ENCODE measurements at regions not wholly inside any gene's neighbourhood (a gene's known extent, or its start where the extent isn't known, plus 50 kb on each side); places are given as distances from the start of the nearest gene placed in this dataset.

DNA sequence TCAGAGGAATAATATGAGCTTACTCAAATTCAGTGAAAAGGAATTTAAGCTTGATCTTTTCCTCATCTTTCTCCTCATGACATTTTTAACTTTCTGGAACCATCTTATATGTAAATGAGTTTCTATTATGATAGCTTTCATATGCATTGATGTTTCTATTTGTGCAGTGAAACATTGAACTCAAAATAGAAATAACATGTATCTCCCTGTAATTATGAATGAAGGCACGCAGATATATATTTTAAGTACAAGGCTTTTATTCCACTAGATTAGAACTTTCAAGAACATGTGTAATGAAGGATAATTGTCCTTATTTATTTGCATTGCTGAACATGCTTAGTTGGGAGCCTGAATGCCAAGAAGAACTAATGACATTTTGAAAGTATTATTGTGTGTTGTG is 1391.7 kb upstream of the MIR17HG start (continued):
- TF ChIP-seq, protein P1, sequence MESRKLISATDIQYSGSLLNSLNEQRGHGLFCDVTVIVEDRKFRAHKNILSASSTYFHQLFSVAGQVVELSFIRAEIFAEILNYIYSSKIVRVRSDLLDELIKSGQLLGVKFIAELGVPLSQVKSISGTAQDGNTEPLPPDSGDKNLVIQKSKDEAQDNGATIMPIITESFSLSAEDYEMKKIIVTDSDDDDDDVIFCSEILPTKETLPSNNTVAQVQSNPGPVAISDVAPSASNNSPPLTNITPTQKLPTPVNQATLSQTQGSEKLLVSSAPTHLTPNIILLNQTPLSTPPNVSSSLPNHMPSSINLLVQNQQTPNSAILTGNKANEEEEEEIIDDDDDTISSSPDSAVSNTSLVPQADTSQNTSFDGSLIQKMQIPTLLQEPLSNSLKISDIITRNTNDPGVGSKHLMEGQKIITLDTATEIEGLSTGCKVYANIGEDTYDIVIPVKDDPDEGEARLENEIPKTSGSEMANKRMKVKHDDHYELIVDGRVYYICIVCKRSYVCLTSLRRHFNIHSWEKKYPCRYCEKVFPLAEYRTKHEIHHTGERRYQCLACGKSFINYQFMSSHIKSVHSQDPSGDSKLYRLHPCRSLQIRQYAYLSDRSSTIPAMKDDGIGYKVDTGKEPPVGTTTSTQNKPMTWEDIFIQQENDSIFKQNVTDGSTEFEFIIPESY (IDR thresholded peaks at IDR 0.05; ENCODE audit: extremely low read depth, insufficient replicate concordance, low read length) = no peak
- no peak for TF ChIP-seq REST (IDR thresholded peaks at IDR 0.05; ENCODE audit: low read depth)

GRCh38 chr13:89959074-89959473 is 1388.4 kb upstream of the MIR17HG start:
- no peak overlapping the region for H2AFZ ChIP-seq (ENCODE audit: low read depth, low read length, poor library complexity, severe bottlenecking)
- no peak overlapping the region for H3K27ac ChIP-seq (ENCODE audit: low read depth, low read length)
- BruUV-seq (replicated peaks) = no TSS peak
- no peak overlapping the region for H3K4me2 ChIP-seq (ENCODE audit: low read length)
- DNase-seq (ENCODE audit: low read depth, low spot score) (no peak), ATAC-seq (no peak)
- H3K4me3 ChIP-seq (replicated peaks in 1 of 2; ENCODE audit: low read depth in 1 of 2, low read length in 2 of 2) = no peak overlapping the region
- H3K9ac ChIP-seq (ENCODE audit: low read length) = no peak overlapping the region
- H4K20me1 ChIP-seq (ENCODE audit: insufficient read depth) = no peaks in the 10 kb centered on the region
- TF ChIP-seq FOSL1 (IDR thresholded peaks at IDR 0.05; ENCODE audit: low read depth) = no peak
- TF ChIP-seq ELF1 (IDR thresholded peaks at IDR 0.05; ENCODE audit: borderline replicate concordance, low read depth) = no peak
- no peak for TF ChIP-seq ZFX (IDR thresholded peaks at IDR 0.05)
- no peak for TF ChIP-seq EZH2phosphoT487 (IDR thresholded peaks at IDR 0.05; ENCODE audit: borderline replicate concordance)
- no peak for TF ChIP-seq TCF7L2 (IDR thresholded peaks at IDR 0.05; ENCODE audit: borderline replicate concordance, extremely low read depth, insufficient read depth, insufficient read length)
- TF ChIP-seq POLR2AphosphoS5 (IDR thresholded peaks at IDR 0.05; ENCODE audit: low read depth, low read length) = no peak
- no peak for TF ChIP-seq ZNF274 (IDR thresholded peaks at IDR 0.05; ENCODE audit: low read depth, low read length)
- TF ChIP-seq, protein P1 (IDR thresholded peaks at IDR 0.05; ENCODE audit: extremely low read depth, insufficient replicate concordance, low read length) = no peak
- TF ChIP-seq SRF (IDR thresholded peaks at IDR 0.05; ENCODE audit: low read depth) = no peak
- no peak for TF ChIP-seq RAD21 (IDR thresholded peaks at IDR 0.05; ENCODE audit: low read depth)
- no peak for TF ChIP-seq YY1 (IDR thresholded peaks at IDR 0.05; ENCODE audit: extremely low read depth, insufficient replicate concordance, low read depth, low read length)
- TF ChIP-seq SIN3A (IDR thresholded peaks at IDR 0.05; ENCODE audit: low read depth) = no peak
- TF ChIP-seq CTCF (IDR thresholded peaks at IDR 0.05 in 2 of 3, conservative IDR thresholded peaks at IDR 0.05 in 1 of 3; ENCODE audit: borderline replicate concordance in 1 of 3, insufficient read depth in 1 of 3, low read depth in 2 of 3, low read length in 2 of 3) = no peak
- H3K27me3 ChIP-seq (ENCODE audit: insufficient read depth, low read length) = no peaks in the 10 kb centered on the region
- no peaks in the 10 kb centered on the region for H3K9me2 ChIP-seq (ENCODE audit: insufficient read depth)
- RAD21 ChIA-PET (ENCODE audit: low non-redundant PET in 1 of 2, low total read pairs in 2 of 2, uncharacterized antibody in 2 of 2, unreplicated experiment in 2 of 2) = no interaction called here
- POLR2A ChIA-PET = no interaction called here
- intact Hi-C loops (cut with micrococcal nuclease) = no loop called here
- H3K4me1 ChIP-seq (ENCODE audit: control insufficient read depth in 1 of 2, insufficient read depth in 2 of 2, low read length in 2 of 2) = no peaks in the 10 kb centered on the region
- H3K36me3 ChIP-seq (ENCODE audit: control insufficient read depth in 1 of 2, insufficient read depth in 2 of 2, low read length in 2 of 2) = no peaks in the 10 kb centered on the region; a peak in 1 of 4 replicates
- no peaks in the 10 kb centered on the region for H3K79me2 ChIP-seq (ENCODE audit: insufficient read depth, low read length)
- CTCF ChIA-PET = no interaction called here
- peaks cover 4 to 5% of the 10 kb centered on the region in 2 experiments; a peak in 2 of 4 replicates for H3K9me3 ChIP-seq (ENCODE audit: control insufficient read depth in 1 of 2, insufficient read depth in 1 of 2, low read depth in 1 of 2, low read length in 2 of 2)

All from HCT116 (cell line).